Ishikawa (cell line): ENCODE measurements at regions not wholly inside any gene's neighbourhood (a gene's known extent, or its start where the extent isn't known, plus 50 kb on each side); places are given as distances from the start of the nearest gene placed in this dataset.

ENCODE experiments used
- CEBPB ChIP-seq: IDR thresholded peaks from 2 replicates; pipeline ENCODE4 v1.6.1; 2012
- RAD21 ChIP-seq: IDR thresholded peaks from 2 replicates; pipeline ENCODE4 v1.6.1; 2012; ENCODE audit warnings: low read depth
- TAF1 ChIP-seq: IDR thresholded peaks from 2 replicates; pipeline ENCODE4 v1.6.1; 2012; ENCODE audit warnings: low read depth, mild to moderate bottlenecking
- TCF12 ChIP-seq: IDR thresholded peaks from 2 replicates; pipeline ENCODE4 v1.6.1; 2012; ENCODE audit warnings: low read depth
- TEAD4 ChIP-seq: IDR thresholded peaks from 2 replicates; pipeline ENCODE4 v1.6.1; 2012
- YY1 ChIP-seq: IDR thresholded peaks from 2 replicates; pipeline ENCODE4 v1.6.1; 2012; ENCODE audit warnings: low read depth
- TF ChIP-seq, protein P1 (sequence below): IDR thresholded peaks from 2 replicates; pipeline ENCODE4 v1.6.1; 2012

DNA sequence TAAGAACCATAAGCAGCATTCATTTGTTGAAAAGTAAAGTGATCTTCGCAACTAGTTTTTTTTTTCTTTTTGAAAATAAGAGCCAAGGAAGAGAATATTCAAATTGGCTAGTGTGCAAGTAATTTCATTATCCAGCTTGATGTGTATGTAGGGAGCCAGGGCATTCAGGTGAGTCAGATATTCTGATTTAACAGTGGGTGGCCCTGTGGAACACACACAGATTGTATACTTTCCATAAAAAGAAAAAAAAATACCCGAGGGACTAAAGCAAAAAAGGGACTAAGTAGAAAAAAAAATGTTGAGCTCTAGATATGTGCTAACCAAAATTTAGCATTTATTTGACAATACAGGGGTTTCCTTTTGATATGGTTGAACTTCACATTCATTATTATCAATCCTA is 96.9 kb upstream of the ROPN1 start:
- TF ChIP-seq TAF1, result no peak
- TF ChIP-seq CEBPB, result no peak
- no peak for TF ChIP-seq RAD21
- no peak for TF ChIP-seq TCF12
- TF ChIP-seq YY1, result no peak
- no peak for TF ChIP-seq TEAD4
- TF ChIP-seq, protein P1, sequence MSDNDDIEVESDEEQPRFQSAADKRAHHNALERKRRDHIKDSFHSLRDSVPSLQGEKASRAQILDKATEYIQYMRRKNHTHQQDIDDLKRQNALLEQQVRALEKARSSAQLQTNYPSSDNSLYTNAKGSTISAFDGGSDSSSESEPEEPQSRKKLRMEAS, result no peak
